ENCODE measurements at regions not wholly inside any gene's neighbourhood (a gene's known extent, or its start where the extent isn't known, plus 50 kb on each side); places are given as distances from the start of the nearest gene placed in this dataset.
A peak's percentile ranks its signal among the peaks of the same experiment; 100 is the strongest.

- Histone ChIP-seq H3K27ac (no peak overlapping the region), H3K27me3 (no peaks in the 10 kb centered on the region), H3K9me3 (no peaks in the 10 kb centered on the region), H3K4me3 (no peak overlapping the region), H3K4me1 (no peaks in the 10 kb centered on the region), H3K36me3 (no peaks in the 10 kb centered on the region)
- WGBS, 2 donors (ENCODE audit: low coverage in 1 of 2) = 93 to 100% methylated on average over 3 of the region's 3 CpGs
- no peak for TF ChIP-seq POLR2A (IDR thresholded peaks at IDR 0.05)
- TF ChIP-seq POLR2AphosphoS5 (IDR thresholded peaks at IDR 0.05) = no peak
- no peak for TF ChIP-seq CTCF (IDR thresholded peaks at IDR 0.05)
- TF ChIP-seq EP300 (IDR thresholded peaks at IDR 0.05) = no peak
- ATAC-seq = no peak
Measured at GRCh38 chr4:155564880-155565279, 101.8 kb upstream of the GUCY1A1 start.

GRCh38 chr4:155564086-155564485 lies 102.6 kb upstream of the GUCY1A1 start:
- H3K36me3 ChIP-seq = no peaks in the 10 kb centered on the region
- 77 to 88% methylated on average over 2 of the region's 2 CpGs for WGBS, 2 donors (ENCODE audit: low coverage in 1 of 2)
- no peak overlapping the region for H3K4me3 ChIP-seq
- no peak overlapping the region for H3K27ac ChIP-seq
- no peaks in the 10 kb centered on the region for H3K9me3 ChIP-seq
- ATAC-seq = no peak
- no peaks in the 10 kb centered on the region for H3K27me3 ChIP-seq
- no peak for TF ChIP-seq EP300 (IDR thresholded peaks at IDR 0.05)
- no peak for TF ChIP-seq POLR2AphosphoS5 (IDR thresholded peaks at IDR 0.05)
- no peak for TF ChIP-seq CTCF (IDR thresholded peaks at IDR 0.05)
- no peak for TF ChIP-seq POLR2A (IDR thresholded peaks at IDR 0.05)
- H3K4me1 ChIP-seq = no peaks in the 10 kb centered on the region

- Histone ChIP-seq H3K27ac (no peak overlapping the region), H3K4me3 (no peak overlapping the region), H3K36me3 (no peaks in the 10 kb centered on the region), H3K9me3 (no peaks in the 10 kb centered on the region), H3K27me3 (no peaks in the 10 kb centered on the region), H3K4me1 (no peaks in the 10 kb centered on the region)
- no peak for ATAC-seq
- no peak for TF ChIP-seq CTCF (IDR thresholded peaks at IDR 0.05)
Measured at GRCh38 chr4:155559915-155560314, 106.7 kb upstream of the GUCY1A1 start.

GRCh38 chr4:155552180-155552579 lies 114.5 kb upstream of the GUCY1A1 start:
- WGBS, 2 donors (ENCODE audit: low coverage in 1 of 2) = 100% methylated on average over 1 of the region's 3 CpGs; no CpG with 5 or more reads in 1 of the 2 donors
- H3K4me3 ChIP-seq = no peak overlapping the region
- no peaks in the 10 kb centered on the region for H3K36me3 ChIP-seq
- no peak overlapping the region for H3K27ac ChIP-seq
- no peaks in the 10 kb centered on the region for H3K27me3 ChIP-seq
- TF ChIP-seq CTCF (IDR thresholded peaks at IDR 0.05) (no peak), EP300 (IDR thresholded peaks at IDR 0.05) (no peak), POLR2A (IDR thresholded peaks at IDR 0.05) (no peak), POLR2AphosphoS5 (IDR thresholded peaks at IDR 0.05) (no peak)
- no peaks in the 10 kb centered on the region for H3K4me1 ChIP-seq
- peaks cover 0 to 18% (median 0%) of the 10 kb centered on the region in 3 donors for H3K9me3 ChIP-seq
- ATAC-seq = no peak

GRCh38 chr4:155548173-155548572 lies 118.5 kb upstream of the GUCY1A1 start:
- H3K4me3 ChIP-seq = no peak overlapping the region
- TF ChIP-seq CTCF (IDR thresholded peaks at IDR 0.05) (no peak), POLR2A (IDR thresholded peaks at IDR 0.05) (no peak), POLR2AphosphoS5 (IDR thresholded peaks at IDR 0.05) (no peak)
- H3K27ac ChIP-seq = no peak overlapping the region
- H3K4me1 ChIP-seq = peaks cover 0 to 16% (median 4%) of the 10 kb centered on the region in 3 donors
- ATAC-seq = peak; percentile 43
- H3K9me3 ChIP-seq = peaks cover 0 to 10% (median 0%) of the 10 kb centered on the region in 3 donors
- no peaks in the 10 kb centered on the region for H3K27me3 ChIP-seq
- no peaks in the 10 kb centered on the region for H3K36me3 ChIP-seq
- WGBS, 2 donors (ENCODE audit: low coverage in 1 of 2) = 41 to 45% methylated on average over 2 of the region's 2 CpGs

Measured in gastroesophageal sphincter (tissue), 4 donors.